Activated naive CD4-positive, alpha-beta T cell treated with anti-CD3 and anti-CD28 coated beads for 36 hours (primary cell): ENCODE measurements at regions not wholly inside any gene's neighbourhood (a gene's known extent, or its start where the extent isn't known, plus 50 kb on each side); places are given as distances from the start of the nearest gene placed in this dataset.
"Not testable (repeated sequence)": the region's sequence is repeated elsewhere in the genome, so short reads cannot be mapped to it uniquely, and the experiment has no call there.

Experiments used
- CTCF ChIA-PET: fragments of 350-600 bp; sonication (Branson Sonifier 250); formaldehyde crosslinking; loops from one replicate; lab custom pipeline; 2021; ENCODE audit warnings: antibody characterized with exemption; lab: Charles Lee
- DNase-seq: peaks from one replicate; pipeline ENCODE4 v3.0.0-alpha.2; 2020
- H3K27ac Mint-ChIP-seq: one replicate; pipeline ENCODE4 v1.8.0; 2021; ENCODE audit warnings: mild to moderate bottlenecking, mixed read lengths
- H3K27me3 Mint-ChIP-seq: one replicate; pipeline ENCODE4 v1.8.0; 2021; ENCODE audit warnings: low read depth, mixed read lengths
- H3K36me3 Mint-ChIP-seq: one replicate; pipeline ENCODE4 v1.8.0; 2021; ENCODE audit warnings: low read depth, mixed read lengths
- H3K4me1 Mint-ChIP-seq: one replicate; pipeline ENCODE4 v1.8.0; 2021; ENCODE audit warnings: low read depth, mixed read lengths
- H3K4me3 Mint-ChIP-seq: one replicate; pipeline ENCODE4 v1.8.0; 2021; ENCODE audit warnings: mild to moderate bottlenecking, moderate library complexity, mixed read lengths
- H3K9me3 Mint-ChIP-seq: one replicate; pipeline ENCODE4 v1.8.0; 2021; ENCODE audit warnings: mixed read lengths
- intact Hi-C: fragments of 100-400 bp; cut with micrococcal nuclease; formaldehyde crosslinking; loops from one replicate; pipeline ENCODE4 v1.15.1; 2023

GRCh38 chr3:75220932-75221331 is 443.2 kb upstream of the FRG2C start:
- Mint-ChIP-seq H3K27ac (no peak overlapping the region), H3K4me1 (no peaks in the 10 kb centered on the region), H3K4me3 (no peak overlapping the region), H3K27me3 (peaks cover 5% of the 10 kb centered on the region), H3K9me3 (no peaks in the 10 kb centered on the region), H3K36me3 (no peaks in the 10 kb centered on the region)
- no peak for DNase-seq
- CTCF ChIA-PET, result no interaction called here
- intact Hi-C loops, result no loop called here

- Mint-ChIP-seq H3K27me3 (peaks cover 4% of the 10 kb centered on the region), H3K27ac (no peak overlapping the region), H3K4me3 (no peak overlapping the region), H3K4me1 (no peaks in the 10 kb centered on the region), H3K36me3 (no peaks in the 10 kb centered on the region), H3K9me3 (no peaks in the 10 kb centered on the region)
- intact Hi-C loops, result no loop called here
- CTCF ChIA-PET, result no interaction called here
- DNase-seq, result no peak
Measured at GRCh38 chr3:75224412-75224811, 439.7 kb upstream of the FRG2C start.

GRCh38 chr3:75232216-75232615 is 431.9 kb upstream of the FRG2C start:
- Mint-ChIP-seq H3K27ac (no peak overlapping the region), H3K9me3 (no peaks in the 10 kb centered on the region), H3K4me3 (no peak overlapping the region), H3K36me3 (no peaks in the 10 kb centered on the region), H3K4me1 (no peaks in the 10 kb centered on the region), H3K27me3 (peaks cover 17% of the 10 kb centered on the region)
- no peak for DNase-seq
- intact Hi-C loops, result no loop called here
- CTCF ChIA-PET, result no interaction called here

- DNase-seq, result no peak
- CTCF ChIA-PET, result no interaction called here
- H3K27me3 Mint-ChIP-seq, result peaks cover 16% of the 10 kb centered on the region
- no peak overlapping the region for H3K4me3 Mint-ChIP-seq
- no peak overlapping the region for H3K27ac Mint-ChIP-seq
- intact Hi-C loops, result no loop called here
- H3K9me3 Mint-ChIP-seq, result no peaks in the 10 kb centered on the region
- H3K36me3 Mint-ChIP-seq, result no peaks in the 10 kb centered on the region
- H3K4me1 Mint-ChIP-seq, result no peaks in the 10 kb centered on the region
Measured at GRCh38 chr3:75235631-75236030, 428.5 kb upstream of the FRG2C start.

- H3K4me3 Mint-ChIP-seq, result no peak overlapping the region
- CTCF ChIA-PET, result no interaction called here
- intact Hi-C loops, result no loop called here
- H3K9me3 Mint-ChIP-seq, result no peaks in the 10 kb centered on the region
- no peaks in the 10 kb centered on the region for H3K36me3 Mint-ChIP-seq
- no peaks in the 10 kb centered on the region for H3K4me1 Mint-ChIP-seq
- H3K27ac Mint-ChIP-seq, result no peak overlapping the region
- peaks cover 14% of the 10 kb centered on the region for H3K27me3 Mint-ChIP-seq
- DNase-seq, result no peak
Measured at GRCh38 chr3:75237053-75237452, 427.1 kb upstream of the FRG2C start.

- no peak overlapping the region for H3K4me3 Mint-ChIP-seq
- no peaks in the 10 kb centered on the region for H3K9me3 Mint-ChIP-seq
- H3K27ac Mint-ChIP-seq, result no peak overlapping the region
- H3K27me3 Mint-ChIP-seq, result peaks cover 14% of the 10 kb centered on the region
- no peak for DNase-seq
- CTCF ChIA-PET, result no interaction called here
- intact Hi-C loops, result no loop called here
- no peaks in the 10 kb centered on the region for H3K36me3 Mint-ChIP-seq
- H3K4me1 Mint-ChIP-seq, result no peaks in the 10 kb centered on the region
Measured at GRCh38 chr3:75237477-75237876, 426.7 kb upstream of the FRG2C start.

GRCh38 chr3:75241226-75241962 is 422.7 kb upstream of the FRG2C start:
- DNase-seq, H3K27me3 Mint-ChIP-seq, H3K36me3 Mint-ChIP-seq, H3K9me3 Mint-ChIP-seq, CTCF ChIA-PET, H3K4me3 Mint-ChIP-seq, H3K27ac Mint-ChIP-seq, intact Hi-C loops, H3K4me1 Mint-ChIP-seq: not testable (repeated sequence)

GRCh38 chr3:75242012-75242735 is 422.0 kb upstream of the FRG2C start:
- no peak for DNase-seq
- intact Hi-C loops, result no loop called here
- H3K27me3 Mint-ChIP-seq, result peaks cover 4% of the 10 kb centered on the region
- no peaks in the 10 kb centered on the region for H3K9me3 Mint-ChIP-seq
- H3K4me3 Mint-ChIP-seq, result no peak overlapping the region
- H3K4me1 Mint-ChIP-seq, result no peaks in the 10 kb centered on the region
- no peaks in the 10 kb centered on the region for H3K36me3 Mint-ChIP-seq
- CTCF ChIA-PET, result interaction anchor here (1.6 kb wide), 1 partner anchor 50 kb away, joined by 3 read pairs; no protein-coding TSS in a partner anchor
- no peak overlapping the region for H3K27ac Mint-ChIP-seq

GRCh38 chr3:75248974-75249373 is 415.2 kb upstream of the FRG2C start:
- intact Hi-C loops, result no loop called here
- Mint-ChIP-seq H3K36me3 (no peaks in the 10 kb centered on the region), H3K9me3 (no peaks in the 10 kb centered on the region), H3K4me1 (peaks cover 5% of the 10 kb centered on the region), H3K27me3 (no peaks in the 10 kb centered on the region), H3K4me3 (no peak overlapping the region), H3K27ac (no peak overlapping the region)
- CTCF ChIA-PET, result no interaction called here
- DNase-seq, result no peak

- Mint-ChIP-seq H3K27me3 (peaks cover 2% of the 10 kb centered on the region), H3K36me3 (no peaks in the 10 kb centered on the region), H3K9me3 (no peaks in the 10 kb centered on the region), H3K27ac (no peak overlapping the region), H3K4me1 (no peaks in the 10 kb centered on the region), H3K4me3 (no peak overlapping the region)
- DNase-seq, result no peak
- CTCF ChIA-PET, result interaction anchor here (0.6 kb wide), 1 partner anchor 28 kb away, joined by 3 read pairs; no protein-coding TSS in a partner anchor
- intact Hi-C loops, result no loop called here
Measured at GRCh38 chr3:75254685-75255084, 409.4 kb upstream of the FRG2C start.

GRCh38 chr3:75258825-75259683 is 405.1 kb upstream of the FRG2C start:
- not testable (repeated sequence) for H3K36me3 Mint-ChIP-seq, H3K27ac Mint-ChIP-seq, H3K4me3 Mint-ChIP-seq, H3K4me1 Mint-ChIP-seq, H3K27me3 Mint-ChIP-seq, H3K9me3 Mint-ChIP-seq, DNase-seq
- CTCF ChIA-PET, result interaction anchor here (1.4 kb wide), 1 partner anchor 11 kb away, joined by 4 read pairs; no protein-coding TSS in a partner anchor
- intact Hi-C loops, result loop anchor here (2.0 kb wide), 2 partner anchors 164 to 294 kb away; no protein-coding TSS in a partner anchor

GRCh38 chr3:75260975-75261374 is 403.2 kb upstream of the FRG2C start:
- H3K27me3 Mint-ChIP-seq, CTCF ChIA-PET, H3K4me3 Mint-ChIP-seq: not testable (repeated sequence)

More at GRCh38 chr3:75260975-75261374, 403.2 kb upstream of the FRG2C start:
- H3K36me3 Mint-ChIP-seq, H3K4me1 Mint-ChIP-seq, H3K9me3 Mint-ChIP-seq, intact Hi-C loops, H3K27ac Mint-ChIP-seq, DNase-seq: not testable (repeated sequence)
